ENCODE measurements at regions not wholly inside any gene's neighbourhood (a gene's known extent, or its start where the extent isn't known, plus 50 kb on each side); places are given as distances from the start of the nearest gene placed in this dataset.
"Not testable (repeated sequence)": the region's sequence is repeated elsewhere in the genome, so short reads cannot be mapped to it uniquely, and the experiment has no call there.

DNA sequence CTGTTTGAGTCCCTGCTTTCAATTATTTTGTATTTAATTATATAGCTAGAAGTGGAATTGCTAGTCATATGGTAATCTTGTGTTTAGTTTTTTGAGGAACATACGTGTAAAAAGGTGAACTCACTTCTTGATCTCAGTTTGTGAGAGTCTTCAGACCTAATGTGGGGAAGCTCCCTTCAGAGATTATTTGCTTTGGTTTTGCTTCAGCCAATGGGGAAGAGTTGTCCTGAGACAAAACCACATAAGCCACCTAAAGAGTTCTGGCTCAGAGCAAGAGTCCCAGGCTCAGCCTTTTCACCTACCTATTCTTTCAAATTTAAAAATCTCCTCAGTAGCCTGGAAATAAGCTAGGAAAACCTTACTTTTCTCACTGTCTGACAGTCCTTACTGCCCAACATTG, 138.4 kb downstream of the UCK2 start:
- Histone ChIP-seq H3K23ac (ENCODE audit: low read length) (no peak overlapping the region), H2BK5ac (ENCODE audit: low read depth, low read length, poor library complexity) (no peak overlapping the region), H3K4ac (ENCODE audit: low read depth, low read length) (no peak overlapping the region), H3K4me3 (ENCODE audit: low read depth, low read length) (no peak overlapping the region), H3K4me2 (ENCODE audit: low read length) (no peak overlapping the region), H4K12ac (ENCODE audit: low read depth, low read length) (no peak overlapping the region), H3K79me1 (ENCODE audit: low read length) (no peaks in the 10 kb centered on the region), H3K18ac (ENCODE audit: low read length) (no peak overlapping the region), H3K27ac (ENCODE audit: low read depth, low read length) (no peak overlapping the region), H2AFZ (ENCODE audit: insufficient read depth, low read length, poor library complexity) (no peak overlapping the region), H3K9ac (ENCODE audit: low read length) (no peak overlapping the region), H3K27me3 (ENCODE audit: insufficient read depth, low read length) (no peaks in the 10 kb centered on the region), H3K14ac (ENCODE audit: low read length) (no peak overlapping the region), H3K79me2 (ENCODE audit: control insufficient read depth, insufficient read depth, low read length, poor library complexity) (no peaks in the 10 kb centered on the region), H2AK5ac (ENCODE audit: low read length) (no peak overlapping the region), H3K4me1 (ENCODE audit: control insufficient read depth in 1 of 2, insufficient read depth in 2 of 2, low read length in 2 of 2) (no peaks in the 10 kb centered on the region), H2BK120ac (ENCODE audit: insufficient read depth, low read length, poor library complexity) (no peak overlapping the region), H3K36me3 (ENCODE audit: control insufficient read depth in 1 of 2, insufficient read depth in 2 of 2, low read length in 2 of 2) (no peaks in the 10 kb centered on the region), H4K91ac (ENCODE audit: low read depth, low read length) (no peak overlapping the region), H3K9me3 (ENCODE audit: insufficient read depth, low read depth, low read length) (no peaks in the 10 kb centered on the region), H2BK12ac (ENCODE audit: low read length) (no peak overlapping the region), H4K8ac (ENCODE audit: low read depth, low read length) (no peak overlapping the region)
- DNase-seq = no peak
- no CpG with 5 or more reads among the region's 1 CpG for WGBS (ENCODE audit: extremely low coverage, insufficient coverage, insufficient read length)

DNA sequence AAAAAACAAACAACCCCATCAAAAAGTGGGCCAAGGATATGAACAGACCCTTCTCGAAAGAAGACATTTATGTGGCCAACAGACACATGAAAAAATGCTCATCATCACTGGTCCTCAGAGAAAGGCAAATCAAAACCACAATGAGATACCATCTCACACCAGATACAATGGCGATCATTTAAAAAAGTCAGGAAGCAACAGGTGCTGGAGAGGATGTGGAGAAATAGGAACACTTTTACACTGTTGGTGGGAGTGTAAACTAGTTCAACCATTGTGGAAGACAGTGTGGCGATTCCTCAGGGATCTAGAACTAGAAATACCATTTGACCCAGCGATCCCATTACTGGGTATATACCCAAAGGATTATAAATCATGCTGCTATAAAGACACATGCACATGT, 142.0 kb downstream of the UCK2 start:
- H2BK12ac ChIP-seq (ENCODE audit: low read length); H2BK120ac ChIP-seq (ENCODE audit: insufficient read depth, low read length, poor library complexity); H3K9me3 ChIP-seq (ENCODE audit: insufficient read depth, low read depth, low read length); H3K4me1 ChIP-seq (ENCODE audit: control insufficient read depth in 1 of 2, insufficient read depth in 2 of 2, low read length in 2 of 2); H4K91ac ChIP-seq (ENCODE audit: low read depth, low read length); H3K27me3 ChIP-seq (ENCODE audit: insufficient read depth, low read length); H4K12ac ChIP-seq (ENCODE audit: low read depth, low read length); H3K79me1 ChIP-seq (ENCODE audit: low read length); H3K27ac ChIP-seq (ENCODE audit: low read depth, low read length); H3K79me2 ChIP-seq (ENCODE audit: control insufficient read depth, insufficient read depth, low read length, poor library complexity); H2BK5ac ChIP-seq (ENCODE audit: low read depth, low read length, poor library complexity); H3K4ac ChIP-seq (ENCODE audit: low read depth, low read length); H3K9ac ChIP-seq (ENCODE audit: low read length); H4K8ac ChIP-seq (ENCODE audit: low read depth, low read length); H3K18ac ChIP-seq (ENCODE audit: low read length); H3K4me3 ChIP-seq (ENCODE audit: low read depth, low read length); H3K4me2 ChIP-seq (ENCODE audit: low read length); H3K36me3 ChIP-seq (ENCODE audit: control insufficient read depth in 1 of 2, insufficient read depth in 2 of 2, low read length in 2 of 2); H3K23ac ChIP-seq (ENCODE audit: low read length); H2AK5ac ChIP-seq (ENCODE audit: low read length); DNase-seq; H3K14ac ChIP-seq (ENCODE audit: low read length); H2AFZ ChIP-seq (ENCODE audit: insufficient read depth, low read length, poor library complexity): not testable (repeated sequence)
- WGBS (ENCODE audit: extremely low coverage, insufficient coverage, insufficient read length) = no CpG with 5 or more reads among the region's 4 CpGs

DNA sequence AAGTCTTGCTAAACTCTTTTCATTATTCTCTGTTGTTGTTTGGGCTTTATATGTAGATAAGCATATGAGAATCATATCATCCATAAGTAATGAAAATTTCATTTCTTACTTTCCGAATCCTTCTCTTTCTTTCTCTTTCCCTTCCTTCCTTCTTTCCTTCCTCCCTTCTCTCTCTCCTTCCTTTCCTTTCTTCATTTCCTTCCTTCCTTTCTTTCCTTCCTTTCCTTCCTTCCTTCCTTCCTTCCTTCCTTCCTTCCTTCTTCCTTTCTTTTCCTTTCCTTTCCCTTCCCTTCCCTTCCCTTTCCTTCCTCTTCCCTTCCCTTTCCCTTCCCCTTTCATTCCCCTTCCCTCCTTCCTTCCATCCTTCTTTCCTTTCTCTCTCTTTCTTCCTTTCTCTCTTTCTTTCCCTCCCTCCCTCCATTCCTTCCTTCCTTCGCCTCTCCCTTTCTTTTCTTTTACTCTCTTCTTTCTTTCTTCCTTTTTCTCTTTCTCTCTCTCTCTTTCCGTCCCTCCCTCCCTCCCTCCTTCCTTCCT, 147.3 kb downstream of the UCK2 start:
- no peaks in the 10 kb centered on the region for H3K79me2 ChIP-seq (ENCODE audit: control insufficient read depth, insufficient read depth, low read length, poor library complexity)
- no peaks in the 10 kb centered on the region for H3K27me3 ChIP-seq (ENCODE audit: insufficient read depth, low read length)
- H3K14ac ChIP-seq (ENCODE audit: low read length) = no peak overlapping the region
- no peak overlapping the region for H4K12ac ChIP-seq (ENCODE audit: low read depth, low read length)
- H3K27ac ChIP-seq (ENCODE audit: low read depth, low read length) = no peak overlapping the region
- no peak overlapping the region for H3K18ac ChIP-seq (ENCODE audit: low read length)
- no peak overlapping the region for H4K91ac ChIP-seq (ENCODE audit: low read depth, low read length)
- no peak overlapping the region for H3K23ac ChIP-seq (ENCODE audit: low read length)
- no peak overlapping the region for H3K4ac ChIP-seq (ENCODE audit: low read depth, low read length)
- H3K9me3 ChIP-seq (ENCODE audit: insufficient read depth, low read depth, low read length) = peaks cover 2% of the 10 kb centered on the region
- H3K4me3 ChIP-seq (ENCODE audit: low read depth, low read length) = no peak overlapping the region
- DNase-seq = no peak
- H3K4me1 ChIP-seq (ENCODE audit: control insufficient read depth in 1 of 2, insufficient read depth in 2 of 2, low read length in 2 of 2) = no peaks in the 10 kb centered on the region
- no peak overlapping the region for H2BK12ac ChIP-seq (ENCODE audit: low read length)
- H2AFZ ChIP-seq (ENCODE audit: insufficient read depth, low read length, poor library complexity) = no peak overlapping the region
- H4K8ac ChIP-seq (ENCODE audit: low read depth, low read length) = no peak overlapping the region
- no peak overlapping the region for H2AK5ac ChIP-seq (ENCODE audit: low read length)
- no peak overlapping the region for H2BK120ac ChIP-seq (ENCODE audit: insufficient read depth, low read length, poor library complexity)
- H3K79me1 ChIP-seq (ENCODE audit: low read length) = no peaks in the 10 kb centered on the region
- 100% methylated on average over 1 of the region's 3 CpGs for WGBS (ENCODE audit: extremely low coverage, insufficient coverage, insufficient read length)
- no peak overlapping the region for H3K4me2 ChIP-seq (ENCODE audit: low read length)
- H3K9ac ChIP-seq (ENCODE audit: low read length) = no peak overlapping the region
- H2BK5ac ChIP-seq (ENCODE audit: low read depth, low read length, poor library complexity) = no peak overlapping the region
- no peaks in the 10 kb centered on the region for H3K36me3 ChIP-seq (ENCODE audit: control insufficient read depth in 1 of 2, insufficient read depth in 2 of 2, low read length in 2 of 2)

DNA sequence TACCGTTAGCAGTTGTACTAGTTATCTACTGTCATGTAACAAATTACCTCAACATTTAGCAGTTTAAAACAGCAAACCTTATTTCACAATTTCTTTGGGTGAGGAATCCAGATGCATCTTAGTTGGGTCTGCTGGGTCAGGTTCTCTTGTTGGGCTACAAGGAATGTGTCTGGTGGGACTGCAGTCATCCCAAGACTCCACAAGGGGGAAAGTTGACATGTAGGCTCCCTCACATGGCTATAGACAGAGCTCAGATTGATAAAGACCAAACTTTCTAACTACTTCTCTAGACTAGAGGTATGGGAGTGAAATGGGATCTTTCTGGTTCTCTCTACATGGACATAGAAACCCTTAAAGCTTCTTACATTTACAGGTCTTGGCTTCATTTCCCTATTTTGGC, 160.9 kb downstream of the UCK2 start:
- H3K4me2 ChIP-seq (ENCODE audit: low read length) = no peak overlapping the region
- H2BK120ac ChIP-seq (ENCODE audit: insufficient read depth, low read length, poor library complexity) = no peak overlapping the region
- H3K27me3 ChIP-seq (ENCODE audit: insufficient read depth, low read length) = no peaks in the 10 kb centered on the region
- H4K91ac ChIP-seq (ENCODE audit: low read depth, low read length) = no peak overlapping the region
- no peaks in the 10 kb centered on the region for H3K79me2 ChIP-seq (ENCODE audit: control insufficient read depth, insufficient read depth, low read length, poor library complexity)
- H3K14ac ChIP-seq (ENCODE audit: low read length) = no peak overlapping the region
- no peaks in the 10 kb centered on the region for H3K9me3 ChIP-seq (ENCODE audit: insufficient read depth, low read depth, low read length)
- no peaks in the 10 kb centered on the region for H3K36me3 ChIP-seq (ENCODE audit: control insufficient read depth in 1 of 2, insufficient read depth in 2 of 2, low read length in 2 of 2)
- H3K4me1 ChIP-seq (ENCODE audit: control insufficient read depth in 1 of 2, insufficient read depth in 2 of 2, low read length in 2 of 2) = no peaks in the 10 kb centered on the region
- no peak overlapping the region for H2BK5ac ChIP-seq (ENCODE audit: low read depth, low read length, poor library complexity)
- H3K79me1 ChIP-seq (ENCODE audit: low read length) = no peaks in the 10 kb centered on the region
- WGBS (ENCODE audit: extremely low coverage, insufficient coverage, insufficient read length) = no CpG with 5 or more reads among the region's 1 CpG
- no peak overlapping the region for H2AK5ac ChIP-seq (ENCODE audit: low read length)
- H3K23ac ChIP-seq (ENCODE audit: low read length) = no peak overlapping the region
- no peak overlapping the region for H2BK12ac ChIP-seq (ENCODE audit: low read length)
- DNase-seq = no peak
- H4K8ac ChIP-seq (ENCODE audit: low read depth, low read length) = no peak overlapping the region
- H3K27ac ChIP-seq (ENCODE audit: low read depth, low read length) = no peak overlapping the region
- no peak overlapping the region for H3K18ac ChIP-seq (ENCODE audit: low read length)
- no peak overlapping the region for H3K4ac ChIP-seq (ENCODE audit: low read depth, low read length)
- H2AFZ ChIP-seq (ENCODE audit: insufficient read depth, low read length, poor library complexity) = no peak overlapping the region
- H3K9ac ChIP-seq (ENCODE audit: low read length) = no peak overlapping the region
- no peak overlapping the region for H4K12ac ChIP-seq (ENCODE audit: low read depth, low read length)
- no peak overlapping the region for H3K4me3 ChIP-seq (ENCODE audit: low read depth, low read length)

Measured in trophoblast cell (in vitro differentiated cells and primary cell).